ENCODE measurements at regions not wholly inside any gene's neighbourhood (a gene's known extent, or its start where the extent isn't known, plus 50 kb on each side); places are given as distances from the start of the nearest gene placed in this dataset.

GRCh38 chr3:164375538-164375937, 702.8 kb downstream of the SI start:
- Mint-ChIP-seq H3K4me3 (no peak overlapping the region), H3K27ac (no peak overlapping the region), H3K27me3 (no peaks in the 10 kb centered on the region), H3K36me3 (no peaks in the 10 kb centered on the region), H3K4me1 (no peaks in the 10 kb centered on the region), H3K9me3 (peaks cover 4 to 11% (median 5%) of the 10 kb centered on the region in 3 donors)
- ATAC-seq (replicated peaks in 1 of 4): no peak
- CTCF ChIA-PET: no interaction called here
- WGBS (ENCODE audit: insufficient coverage): no CpG with 5 or more reads among the region's 1 CpG
- H3K4me3 ChIP-seq (ENCODE audit: control insufficient read depth in 1 of 2, extremely low read depth in 1 of 2, low read length in 1 of 2): no peak overlapping the region
- no peak for DNase-seq
- POLR2A ChIA-PET: no interaction called here
- H3K4me1 ChIP-seq (ENCODE audit: control insufficient read depth in 1 of 2, extremely low read depth in 1 of 2, insufficient read depth in 2 of 2, low read length in 2 of 2): no peaks in the 10 kb centered on the region
- H3K36me3 ChIP-seq (ENCODE audit: control insufficient read depth in 2 of 2, extremely low read depth in 1 of 2, insufficient read depth in 1 of 2, low read length in 1 of 2): no peaks in the 10 kb centered on the region
- H3K27ac ChIP-seq (ENCODE audit: low read length): no peak overlapping the region
- no peaks in the 10 kb centered on the region for H3K27me3 ChIP-seq (replicated peaks in 1 of 2; ENCODE audit: control insufficient read depth in 2 of 2, extremely low read depth in 1 of 2, insufficient read depth in 2 of 2, low read length in 1 of 2)
- H3K9me3 ChIP-seq: no peaks in the 10 kb centered on the region

- Histone ChIP-seq H3K9me3 (no peaks in the 10 kb centered on the region), H3K4me1 (ENCODE audit: control insufficient read depth in 1 of 2, extremely low read depth in 1 of 2, insufficient read depth in 2 of 2, low read length in 2 of 2) (no peaks in the 10 kb centered on the region), H3K36me3 (ENCODE audit: control insufficient read depth in 2 of 2, extremely low read depth in 1 of 2, insufficient read depth in 1 of 2, low read length in 1 of 2) (no peaks in the 10 kb centered on the region), H3K27me3 (replicated peaks in 1 of 2; ENCODE audit: control insufficient read depth in 2 of 2, extremely low read depth in 1 of 2, insufficient read depth in 2 of 2, low read length in 1 of 2) (no peaks in the 10 kb centered on the region), H3K4me3 (ENCODE audit: control insufficient read depth in 1 of 2, extremely low read depth in 1 of 2, low read length in 1 of 2) (no peak overlapping the region), H3K27ac (ENCODE audit: low read length) (no peak overlapping the region)
- no peak overlapping the region for H3K4me3 Mint-ChIP-seq
- no peaks in the 10 kb centered on the region for H3K4me1 Mint-ChIP-seq
- POLR2A ChIA-PET: no interaction called here
- no CpG with 5 or more reads among the region's 2 CpGs for WGBS (ENCODE audit: insufficient coverage)
- ATAC-seq (replicated peaks in 1 of 4) (no peak), DNase-seq (no peak)
- CTCF ChIA-PET: no interaction called here
- H3K27me3 Mint-ChIP-seq: no peaks in the 10 kb centered on the region
- no peaks in the 10 kb centered on the region for H3K36me3 Mint-ChIP-seq
- H3K9me3 Mint-ChIP-seq: peaks cover 2 to 11% (median 3%) of the 10 kb centered on the region in 3 donors
- H3K27ac Mint-ChIP-seq: no peak overlapping the region
Observed at GRCh38 chr3:164371681-164372080, 706.6 kb downstream of the SI start.

DNA sequence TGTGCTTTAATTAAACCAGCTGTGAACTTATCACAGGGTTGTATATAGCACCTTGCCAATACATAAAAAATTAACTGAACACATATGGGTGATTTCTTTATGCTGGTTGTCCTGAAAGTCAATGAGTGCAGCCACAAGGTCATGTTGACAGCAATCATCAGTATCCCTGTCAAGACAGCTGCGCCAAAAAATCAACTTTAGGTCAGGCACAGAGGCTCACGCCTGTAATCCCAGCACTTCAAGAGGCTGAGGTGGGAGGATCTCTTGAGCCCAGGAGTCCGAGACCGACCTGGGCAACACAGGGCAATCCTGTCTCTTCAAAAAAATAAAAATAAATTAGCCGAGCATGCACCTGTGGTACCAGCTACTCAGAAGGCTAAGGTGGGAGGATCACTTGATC, 707.3 kb downstream of the SI start:
- H3K9me3 Mint-ChIP-seq: peaks cover 2 to 9% (median 3%) of the 10 kb centered on the region in 3 donors
- no peaks in the 10 kb centered on the region for H3K27me3 ChIP-seq (replicated peaks in 1 of 2; ENCODE audit: control insufficient read depth in 2 of 2, extremely low read depth in 1 of 2, insufficient read depth in 2 of 2, low read length in 1 of 2)
- ChIA-PET CTCF (no interaction called here), POLR2A (no interaction called here)
- 71% methylated on average over 4 of the region's 5 CpGs for WGBS (ENCODE audit: insufficient coverage)
- H3K4me3 ChIP-seq (ENCODE audit: control insufficient read depth in 1 of 2, extremely low read depth in 1 of 2, low read length in 1 of 2): no peak overlapping the region
- DNase-seq: no peak
- no peaks in the 10 kb centered on the region for H3K4me1 Mint-ChIP-seq
- no peak overlapping the region for H3K27ac Mint-ChIP-seq
- H3K9me3 ChIP-seq: no peaks in the 10 kb centered on the region
- no peaks in the 10 kb centered on the region for H3K36me3 ChIP-seq (ENCODE audit: control insufficient read depth in 2 of 2, extremely low read depth in 1 of 2, insufficient read depth in 1 of 2, low read length in 1 of 2)
- no peaks in the 10 kb centered on the region for H3K36me3 Mint-ChIP-seq
- ATAC-seq (replicated peaks in 1 of 4): no peak
- H3K4me3 Mint-ChIP-seq: no peak overlapping the region
- H3K27me3 Mint-ChIP-seq: no peaks in the 10 kb centered on the region
- H3K27ac ChIP-seq (ENCODE audit: low read length): no peak overlapping the region
- no peaks in the 10 kb centered on the region for H3K4me1 ChIP-seq (ENCODE audit: control insufficient read depth in 1 of 2, extremely low read depth in 1 of 2, insufficient read depth in 2 of 2, low read length in 2 of 2)

- H3K4me3 ChIP-seq (ENCODE audit: control insufficient read depth in 1 of 2, extremely low read depth in 1 of 2, low read length in 1 of 2): no peak overlapping the region
- no peak overlapping the region for H3K27ac ChIP-seq (ENCODE audit: low read length)
- Mint-ChIP-seq H3K27me3 (no peaks in the 10 kb centered on the region), H3K4me1 (no peaks in the 10 kb centered on the region), H3K9me3 (peaks cover 3 to 7% (median 4%) of the 10 kb centered on the region in 3 donors), H3K36me3 (no peaks in the 10 kb centered on the region), H3K27ac (no peak overlapping the region), H3K4me3 (no peak overlapping the region)
- no peak for ATAC-seq (replicated peaks in 1 of 4)
- no peak for DNase-seq
- no peaks in the 10 kb centered on the region for H3K9me3 ChIP-seq
- ChIA-PET CTCF (no interaction called here), POLR2A (no interaction called here)
- no peaks in the 10 kb centered on the region for H3K4me1 ChIP-seq (ENCODE audit: control insufficient read depth in 1 of 2, extremely low read depth in 1 of 2, insufficient read depth in 2 of 2, low read length in 2 of 2)
- H3K27me3 ChIP-seq (replicated peaks in 1 of 2; ENCODE audit: control insufficient read depth in 2 of 2, extremely low read depth in 1 of 2, insufficient read depth in 2 of 2, low read length in 1 of 2): no peaks in the 10 kb centered on the region
- no CpG with 5 or more reads among the region's 1 CpG for WGBS (ENCODE audit: insufficient coverage)
- H3K36me3 ChIP-seq (ENCODE audit: control insufficient read depth in 2 of 2, extremely low read depth in 1 of 2, insufficient read depth in 1 of 2, low read length in 1 of 2): no peaks in the 10 kb centered on the region
Observed at GRCh38 chr3:164365242-164365641, 713.1 kb downstream of the SI start.

DNA sequence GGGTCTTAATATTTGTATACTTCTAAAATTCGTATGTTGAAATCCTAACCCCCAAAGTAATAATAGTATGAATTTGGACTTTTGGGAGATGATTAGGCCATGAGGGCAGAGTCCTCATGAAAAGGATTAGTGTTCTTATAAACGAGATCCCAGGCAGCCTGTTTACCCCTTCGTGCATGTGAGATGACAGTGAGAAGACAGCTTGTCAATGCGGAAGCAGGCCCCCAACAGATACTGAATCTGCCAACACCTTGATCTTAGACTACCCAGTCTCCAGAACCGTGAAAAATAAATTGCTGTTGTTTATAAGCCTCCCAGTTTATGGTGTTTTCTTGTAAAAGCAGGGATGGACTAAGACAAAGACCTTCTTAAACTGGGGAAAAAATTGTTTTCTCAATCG, 714.2 kb downstream of the SI start:
- POLR2A ChIA-PET: no interaction called here
- Mint-ChIP-seq H3K27ac (no peak overlapping the region), H3K4me1 (no peaks in the 10 kb centered on the region), H3K36me3 (no peaks in the 10 kb centered on the region), H3K9me3 (peaks cover 3 to 6% (median 5%) of the 10 kb centered on the region in 3 donors), H3K4me3 (no peak overlapping the region), H3K27me3 (no peaks in the 10 kb centered on the region)
- H3K27ac ChIP-seq (ENCODE audit: low read length): no peak overlapping the region
- DNase-seq (no peak), ATAC-seq (replicated peaks in 1 of 4) (no peak)
- CTCF ChIA-PET: interaction anchor here in 1 of 2 donors (0.7 kb wide), 1 partner anchor 76 kb away, joined by 5 read pairs; no protein-coding TSS in a partner anchor
- no peaks in the 10 kb centered on the region for H3K36me3 ChIP-seq (ENCODE audit: control insufficient read depth in 2 of 2, extremely low read depth in 1 of 2, insufficient read depth in 1 of 2, low read length in 1 of 2)
- no peaks in the 10 kb centered on the region for H3K27me3 ChIP-seq (replicated peaks in 1 of 2; ENCODE audit: control insufficient read depth in 2 of 2, extremely low read depth in 1 of 2, insufficient read depth in 2 of 2, low read length in 1 of 2)
- no peaks in the 10 kb centered on the region for H3K4me1 ChIP-seq (ENCODE audit: control insufficient read depth in 1 of 2, extremely low read depth in 1 of 2, insufficient read depth in 2 of 2, low read length in 2 of 2)
- no CpG with 5 or more reads among the region's 6 CpGs for WGBS (ENCODE audit: insufficient coverage)
- H3K9me3 ChIP-seq: no peaks in the 10 kb centered on the region
- no peak overlapping the region for H3K4me3 ChIP-seq (ENCODE audit: control insufficient read depth in 1 of 2, extremely low read depth in 1 of 2, low read length in 1 of 2)

DNA sequence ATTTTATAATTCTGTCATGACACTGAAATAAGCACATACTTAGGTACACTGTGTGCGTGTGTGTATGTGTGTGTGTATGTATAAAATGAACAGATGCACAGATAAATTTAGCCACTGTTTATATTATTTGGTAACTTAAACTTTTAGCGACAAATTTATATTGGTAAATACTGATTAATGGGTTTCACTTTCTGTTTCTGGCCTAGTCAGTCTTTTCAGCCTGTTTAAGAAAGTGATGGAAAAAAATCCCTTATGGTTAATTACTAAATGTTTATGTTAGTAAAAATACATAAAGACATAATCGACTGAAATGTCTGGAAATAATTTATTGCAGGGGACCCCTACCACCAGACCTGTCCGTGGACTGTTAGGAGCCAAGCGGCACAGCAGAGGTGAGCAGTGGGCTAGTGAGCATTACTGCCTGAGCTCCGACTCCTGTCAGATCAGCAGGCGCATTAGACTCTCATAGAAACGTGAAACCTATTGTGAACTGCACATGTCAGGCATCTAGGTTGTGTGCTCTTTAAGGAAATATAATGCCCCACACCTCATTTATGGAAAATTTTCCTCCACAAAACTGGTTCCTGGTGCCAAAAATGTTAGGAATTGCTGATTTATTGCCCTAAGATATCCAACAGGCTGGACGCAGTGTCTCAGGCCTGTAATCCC, 717.4 kb downstream of the SI start:
- no peak overlapping the region for H3K27ac ChIP-seq (ENCODE audit: low read length)
- ATAC-seq (replicated peaks in 1 of 4) (no peak), DNase-seq (no peak)
- H3K9me3 ChIP-seq: no peaks in the 10 kb centered on the region
- ChIA-PET POLR2A (no interaction called here), CTCF (no interaction called here)
- H3K4me3 ChIP-seq (ENCODE audit: control insufficient read depth in 1 of 2, extremely low read depth in 1 of 2, low read length in 1 of 2): no peak overlapping the region
- no peaks in the 10 kb centered on the region for H3K4me1 ChIP-seq (ENCODE audit: control insufficient read depth in 1 of 2, extremely low read depth in 1 of 2, insufficient read depth in 2 of 2, low read length in 2 of 2)
- no peaks in the 10 kb centered on the region for H3K36me3 ChIP-seq (ENCODE audit: control insufficient read depth in 2 of 2, extremely low read depth in 1 of 2, insufficient read depth in 1 of 2, low read length in 1 of 2)
- Mint-ChIP-seq H3K27ac (no peak overlapping the region), H3K9me3 (peaks cover 3 to 10% (median 6%) of the 10 kb centered on the region in 3 donors), H3K4me3 (no peak overlapping the region), H3K36me3 (no peaks in the 10 kb centered on the region), H3K4me1 (no peaks in the 10 kb centered on the region), H3K27me3 (no peaks in the 10 kb centered on the region)
- no peaks in the 10 kb centered on the region for H3K27me3 ChIP-seq (replicated peaks in 1 of 2; ENCODE audit: control insufficient read depth in 2 of 2, extremely low read depth in 1 of 2, insufficient read depth in 2 of 2, low read length in 1 of 2)
- WGBS (ENCODE audit: insufficient coverage): 100% methylated on average over 1 of the region's 9 CpGs

DNA sequence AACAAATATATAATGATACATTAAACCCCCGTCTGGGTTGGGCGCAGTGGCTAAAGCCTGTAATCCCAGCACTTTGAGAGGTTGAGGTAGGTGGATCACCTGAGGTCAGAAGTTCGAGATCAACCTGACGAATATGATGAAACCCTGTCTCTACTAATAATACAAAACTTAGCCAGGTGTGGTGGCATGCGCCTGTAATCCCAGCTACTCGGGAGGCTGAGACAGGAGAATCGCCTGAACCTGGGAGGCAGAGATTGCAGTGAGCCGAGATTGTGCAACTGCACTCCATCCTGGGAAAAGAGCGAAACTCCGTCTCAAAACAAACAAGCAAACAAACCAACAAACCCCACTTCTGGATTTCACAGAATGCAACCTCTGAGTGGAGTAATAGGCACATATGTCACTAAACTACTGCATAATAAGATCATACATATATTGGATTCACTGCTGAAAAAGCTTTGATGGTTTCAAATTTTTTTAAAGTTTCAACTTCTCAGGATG, 718.2 kb downstream of the SI start:
- H3K27ac Mint-ChIP-seq: no peak overlapping the region

More for the DNA sequence above, 718.2 kb downstream of the SI start:
- Histone ChIP-seq H3K27me3 (replicated peaks in 1 of 2; ENCODE audit: control insufficient read depth in 2 of 2, extremely low read depth in 1 of 2, insufficient read depth in 2 of 2, low read length in 1 of 2) (no peaks in the 10 kb centered on the region), H3K27ac (ENCODE audit: low read length) (no peak overlapping the region), H3K4me3 (ENCODE audit: control insufficient read depth in 1 of 2, extremely low read depth in 1 of 2, low read length in 1 of 2) (no peak overlapping the region), H3K4me1 (ENCODE audit: control insufficient read depth in 1 of 2, extremely low read depth in 1 of 2, insufficient read depth in 2 of 2, low read length in 2 of 2) (no peaks in the 10 kb centered on the region), H3K36me3 (ENCODE audit: control insufficient read depth in 2 of 2, extremely low read depth in 1 of 2, insufficient read depth in 1 of 2, low read length in 1 of 2) (no peaks in the 10 kb centered on the region), H3K9me3 (no peaks in the 10 kb centered on the region)
- no peaks in the 10 kb centered on the region for H3K36me3 Mint-ChIP-seq
- no peak overlapping the region for H3K4me3 Mint-ChIP-seq
- ChIA-PET CTCF (no interaction called here), POLR2A (no interaction called here)
- peaks cover 3 to 10% (median 4%) of the 10 kb centered on the region in 3 donors for H3K9me3 Mint-ChIP-seq
- DNase-seq: no peak
- H3K27me3 Mint-ChIP-seq: no peaks in the 10 kb centered on the region
- no peak for ATAC-seq (replicated peaks in 1 of 4)
- WGBS (ENCODE audit: insufficient coverage): 92% methylated on average over 4 of the region's 10 CpGs
- H3K4me1 Mint-ChIP-seq: no peaks in the 10 kb centered on the region

All from T-cell (primary cell).